A549 (cell line): ENCODE measurements at regions not wholly inside any gene's neighbourhood (a gene's known extent, or its start where the extent isn't known, plus 50 kb on each side); places are given as distances from the start of the nearest gene placed in this dataset.

Experiments
- ATAC-seq, 2 experiments: fragments of 200-7000 bp in 1 of 2; fragments of >200 bp in 1 of 2; cut with Nextera tagmentation in 1 of 2; cut with Tn5 transposase in 1 of 2; 3 replicates each; pipeline versions ENCODE4 v1.8.0 to v1.9.1; 2018 to 2020; ENCODE audit warnings: mild to moderate bottlenecking in 1 of 2, moderate library complexity in 1 of 2
- CTCF ChIA-PET: fragments of 300-600 bp; sonication (Branson Sonifier 250); formaldehyde crosslinking; extraction: SDS; loops from one replicate; lab custom pipeline; 2021; ENCODE audit warnings: antibody characterized with exemption, inconsistent platforms; lab: Yijun Ruan, JAX
- POLR2A ChIA-PET: fragments of 350-600 bp; formaldehyde crosslinking; extraction: SDS; loops from one replicate; lab custom pipeline; 2021; ENCODE audit warnings: antibody characterized with exemption, inconsistent platforms; lab: Yijun Ruan, JAX
- DNase-seq, 2 experiments: peaks; one replicate each; pipeline versions ENCODE4 v3.0.0 to v3.0.0-alpha.2; 2011 to 2016; ENCODE audit warnings: low read depth in 1 of 2, low spot score in 1 of 2
- FAIRE-seq: peaks from 2 replicates; lab custom pipeline; 2011; peaks lifted over from hg19 to GRCh38; lab: Jason Lieb, UNC
- H3K27ac ChIP-seq, 2 experiments: fragments of >200 bp; sonication (Bioruptor Twin); formaldehyde crosslinking; 3 replicates each; pipeline ENCODE4 v1.5.1; 2016 to 2017
- H3K4me1 ChIP-seq: fragments of >200 bp; sonication (Bioruptor Twin); formaldehyde crosslinking; 3 replicates; pipeline ENCODE4 v1.6.1; 2016
- H3K4me2 ChIP-seq: fragments of >200 bp; sonication (Bioruptor Twin); formaldehyde crosslinking; 3 replicates; pipeline ENCODE4 v1.6.1; 2016
- H3K4me3 ChIP-seq: fragments of >200 bp; sonication (Bioruptor Twin); formaldehyde crosslinking; 3 replicates; pipeline ENCODE4 v1.5.1; 2016
- H3K9me3 ChIP-seq: fragments of >200 bp; sonication (Bioruptor Twin); formaldehyde crosslinking; 3 replicates; pipeline ENCODE4 v1.6.1; 2016
- BHLHE40 ChIP-seq: IDR thresholded peaks from 2 replicates; pipeline ENCODE4 v1.6.1; 2012; ENCODE audit warnings: low read depth, low read length, inconsistent platforms
- CBX2 ChIP-seq: fragments of 200-600 bp; sonication (generic); IDR thresholded peaks from 2 replicates; pipeline ENCODE4 v1.6.1; 2016; ENCODE audit warnings: low read depth, mild to moderate bottlenecking, borderline replicate concordance
- E2F6 ChIP-seq: IDR thresholded peaks from 2 replicates; pipeline ENCODE4 v1.6.1; 2012; ENCODE audit warnings: low read depth, borderline replicate concordance
- EHF ChIP-seq: fragments of 250-450 bp; sonication (Bioruptor Pico); IDR thresholded peaks from 2 replicates; pipeline ENCODE4 v1.5.0; 2020; ENCODE audit warnings: mild to moderate bottlenecking
- FOSB ChIP-seq: fragments of 250-450 bp; sonication (Bioruptor Pico); IDR thresholded peaks from 2 replicates; pipeline ENCODE4 v1.5.0; 2020; ENCODE audit warnings: mild to moderate bottlenecking, moderate library complexity
- FOSL2 ChIP-seq, 2 experiments: fragments of 450-650 bp in 1 of 2; fragments of >200 bp in 1 of 2; sonication (Bioruptor Twin) in 1 of 2; formaldehyde crosslinking; IDR thresholded peaks; 2 replicates each; pipeline versions ENCODE4 v1.5.0 to v1.6.1; 2016 to 2020; ENCODE audit warnings: mild to moderate bottlenecking in 1 of 2, moderate library complexity in 1 of 2
- FOXS1 ChIP-seq: fragments of 250-450 bp; sonication (Bioruptor Pico); IDR thresholded peaks from 2 replicates; pipeline ENCODE4 v1.5.0; 2020; ENCODE audit warnings: mild to moderate bottlenecking, moderate library complexity
- HEYL ChIP-seq: fragments of 250-450 bp; sonication (Bioruptor Pico); IDR thresholded peaks from 2 replicates; pipeline ENCODE4 v1.8.0; 2021; ENCODE audit warnings: mild to moderate bottlenecking, moderate library complexity
- HOXA7 ChIP-seq: fragments of 250-450 bp; sonication (Bioruptor Pico); IDR thresholded peaks from 2 replicates; pipeline ENCODE4 v1.5.0; 2020; ENCODE audit warnings: mild to moderate bottlenecking, moderate library complexity
- HOXB5 ChIP-seq: fragments of 250-450 bp; sonication (Bioruptor Pico); IDR thresholded peaks from 2 replicates; pipeline ENCODE4 v1.5.0; 2020; ENCODE audit warnings: mild to moderate bottlenecking, moderate library complexity
- JUN ChIP-seq, 2 experiments: fragments of >200 bp; sonication (Bioruptor Twin); formaldehyde crosslinking; IDR thresholded peaks; 2 replicates in 1 of 2; 3 replicates in 1 of 2; pipeline ENCODE4 v1.6.1; 2016 to 2017
- KDM5A ChIP-seq: fragments of 200-600 bp; sonication (generic); IDR thresholded peaks from 2 replicates; pipeline ENCODE4 v1.6.1; 2016; ENCODE audit warnings: antibody characterized with exemption, mild to moderate bottlenecking
- MAFK ChIP-seq: fragments of 450-650 bp; IDR thresholded peaks from 2 replicates; pipeline ENCODE4 v1.6.1; 2014; ENCODE audit not compliant: partially characterized antibody
- NFE2L2 ChIP-seq: fragments of 150-350 bp; conservative IDR thresholded peaks from 2 replicates; pipeline ENCODE4 v1.6.1; 2014; ENCODE audit warnings: low read length
- NPAS2 ChIP-seq: fragments of 250-450 bp; sonication (Bioruptor Pico); IDR thresholded peaks from 2 replicates; pipeline ENCODE4 v1.8.0; 2022; ENCODE audit warnings: mild to moderate bottlenecking, moderate library complexity, borderline replicate concordance
- PHF8 ChIP-seq: fragments of 200-600 bp; sonication (generic); IDR thresholded peaks from 2 replicates; pipeline ENCODE4 v1.6.1; 2016; ENCODE audit warnings: low read depth, mild to moderate bottlenecking, antibody characterized with exemption, moderate library complexity, borderline replicate concordance
- POLR2A ChIP-seq: IDR thresholded peaks from 2 replicates; pipeline ENCODE4 v1.6.1; 2012; ENCODE audit warnings: mild to moderate bottlenecking, low read length
- POLR2AphosphoS2 ChIP-seq: conservative IDR thresholded peaks from 2 replicates; pipeline ENCODE4 v1.6.1; 2012; ENCODE audit warnings: low read length, improper control_type of control experiment, inconsistent platforms
- RAD21 ChIP-seq, 2 experiments: fragments of >200 bp in 1 of 2; sonication (Bioruptor Twin) in 1 of 2; formaldehyde crosslinking in 1 of 2; IDR thresholded peaks in 1 of 2; conservative IDR thresholded peaks in 1 of 2; 2 replicates in 1 of 2; 3 replicates in 1 of 2; pipeline ENCODE4 v1.6.1; 2012 to 2018; ENCODE audit warnings: inconsistent platforms in 1 of 2
- RCOR1 ChIP-seq: fragments of 150-350 bp; IDR thresholded peaks from 2 replicates; pipeline ENCODE4 v1.6.1; 2014; ENCODE audit warnings: antibody characterized with exemption, low read length, low read depth
- RFX5 ChIP-seq: fragments of 450-650 bp; IDR thresholded peaks from 2 replicates; pipeline ENCODE4 v1.7.1; 2014; ENCODE audit warnings: antibody characterized with exemption, mild to moderate bottlenecking, moderate library complexity
- RNF2 ChIP-seq: fragments of 200-600 bp; sonication (generic); IDR thresholded peaks from 2 replicates; pipeline ENCODE4 v1.6.1; 2016; ENCODE audit warnings: low read depth, mild to moderate bottlenecking, antibody characterized with exemption, moderate library complexity, borderline replicate concordance
- SREBF2 ChIP-seq: fragments of 450-650 bp; IDR thresholded peaks from 2 replicates; pipeline ENCODE4 v1.6.1; 2014; ENCODE audit warnings: mild to moderate bottlenecking, moderate library complexity
- TP53 ChIP-seq: fragments of 250-450 bp; sonication (Bioruptor Pico); IDR thresholded peaks from 2 replicates; pipeline ENCODE4 v1.5.0; 2021; ENCODE audit warnings: mild to moderate bottlenecking, moderate library complexity
- USF2 ChIP-seq: fragments of 450-650 bp; IDR thresholded peaks from 2 replicates; pipeline ENCODE4 v1.6.1; 2014; ENCODE audit warnings: antibody characterized with exemption
- ZC3H11A ChIP-seq: fragments of 450-650 bp; IDR thresholded peaks from 2 replicates; pipeline ENCODE4 v1.6.1; 2014; ENCODE audit warnings: antibody characterized with exemption, mild to moderate bottlenecking
- WGBS: methylation state at CpG from one replicate; pipeline ENCODE4 v1.1.6; 2017; ENCODE audit errors: missing lambda C conversion rate; 5-methylcytosine and 5-hydroxymethylcytosine counted together

GRCh38 chr13:42708391-42708790 is 73.0 kb upstream of the FAM216B start:
- POLR2A ChIA-PET: no interaction called here
- H3K9me3 ChIP-seq: no peaks in the 10 kb centered on the region
- TF ChIP-seq FOSL2 (IDR thresholded peaks at IDR 0.05) (no peak), FOSL2 (CRISPR knock-in tag; IDR thresholded peaks at IDR 0.05) (no peak), USF2 (no peak), KDM5A (no peak), HOXB5 (CRISPR knock-in tag) (no peak), NPAS2 (CRISPR knock-in tag) (no peak), RFX5 (no peak), HEYL (no peak), ZC3H11A (no peak), POLR2A (no peak), MAFK (no peak)
- TF ChIP-seq, all 56 proteins: peak for 0
- no peak for DNase-seq
- no peak for ATAC-seq
- Histone ChIP-seq H3K4me1 (no peaks in the 10 kb centered on the region), H3K4me3 (no peak overlapping the region), H3K27ac (no peak overlapping the region), H3K4me2 (no peak overlapping the region)
- no peak for FAIRE-seq
- 36% methylated on average over 4 of the region's 4 CpGs for WGBS
- CTCF ChIA-PET: interaction anchor here (1.3 kb wide), 1 partner anchor 47 kb away, joined by 5 read pairs; no protein-coding TSS in a partner anchor

GRCh38 chr13:42709276-42709675 is 72.1 kb upstream of the FAM216B start:
- TF ChIP-seq TP53 (CRISPR knock-in tag) (no peak), BHLHE40 (no peak), RAD21 (conservative IDR thresholded peaks at IDR 0.05 in 1 of 2, IDR thresholded peaks at IDR 0.05 in 1 of 2) (no peak), KDM5A (no peak)
- TF ChIP-seq, all 56 proteins: peak for 0
- FAIRE-seq (no peak), DNase-seq (no peak), ATAC-seq (no peak)
- ChIA-PET CTCF (no interaction called here), POLR2A (no interaction called here)
- H3K4me3 ChIP-seq: no peak overlapping the region
- H3K4me2 ChIP-seq: no peak overlapping the region
- H3K9me3 ChIP-seq: no peaks in the 10 kb centered on the region
- no peak overlapping the region for H3K27ac ChIP-seq
- WGBS: 8% methylated on average over 2 of the region's 2 CpGs
- H3K4me1 ChIP-seq: no peaks in the 10 kb centered on the region

- CTCF ChIA-PET: no interaction called here
- H3K4me2 ChIP-seq: no peak overlapping the region
- WGBS: 43% methylated on average over 3 of the region's 3 CpGs
- TF ChIP-seq EHF (no peak), JUN (IDR thresholded peaks at IDR 0.05) (no peak), POLR2AphosphoS2 (no peak), E2F6 (no peak), SREBF2 (no peak), FOSB (CRISPR knock-in tag) (no peak)
- H3K9me3 ChIP-seq: no peaks in the 10 kb centered on the region
- H3K4me3 ChIP-seq: no peak overlapping the region
- DNase-seq (no peak), ATAC-seq (no peak), FAIRE-seq (no peak)
- no peak overlapping the region for H3K27ac ChIP-seq
- POLR2A ChIA-PET: no interaction called here
- H3K4me1 ChIP-seq: peaks cover 7% of the 10 kb centered on the region
Observed at GRCh38 chr13:42715909-42716308, 65.5 kb upstream of the FAM216B start.

GRCh38 chr13:42717176-42717575 is 64.2 kb upstream of the FAM216B start:
- no peak for DNase-seq
- ATAC-seq: no peak
- Histone ChIP-seq H3K4me1 (peaks cover 15% of the 10 kb centered on the region), H3K27ac (no peak overlapping the region), H3K9me3 (no peaks in the 10 kb centered on the region), H3K4me3 (no peak overlapping the region), H3K4me2 (no peak overlapping the region)
- POLR2A ChIA-PET: no interaction called here
- 97% methylated on average over 1 of the region's 1 CpG for WGBS
- no peak for FAIRE-seq
- no peak for TF ChIP-seq FOXS1 (CRISPR knock-in tag)
- no peak for TF ChIP-seq RCOR1
- TF ChIP-seq NFE2L2: no peak
- no peak for TF ChIP-seq CBX2
- TF ChIP-seq HOXA7 (CRISPR knock-in tag): no peak
- TF ChIP-seq FOSB (CRISPR knock-in tag): no peak
- no peak for TF ChIP-seq E2F6
- TF ChIP-seq RNF2: no peak
- no peak for TF ChIP-seq PHF8
- CTCF ChIA-PET: no interaction called here
